Renal cortical epithelial cell (primary cell): ENCODE measurements at regions not wholly inside any gene's neighbourhood (a gene's known extent, or its start where the extent isn't known, plus 50 kb on each side); places are given as distances from the start of the nearest gene placed in this dataset.

Experiments
- DNase-seq: peaks from one replicate; pipeline ENCODE4 v3.0.0-alpha.2; 2011; ENCODE audit warnings: low read depth

GRCh38 chr1:239732770-239733169, 346.4 kb downstream of the CHRM3 start:
- DNase-seq = no peak

GRCh38 chr1:239733995-239734394, 347.6 kb downstream of the CHRM3 start:
- no peak for DNase-seq

GRCh38 chr1:239735111-239735510, 348.7 kb downstream of the CHRM3 start:
- no peak for DNase-seq

- no peak for DNase-seq
Measured at GRCh38 chr1:239736479-239736878, 350.1 kb downstream of the CHRM3 start.

GRCh38 chr1:239739375-239739774, 352.3 kb upstream of the FMN2 start:
- DNase-seq = no peak

- DNase-seq = no peak
Measured at GRCh38 chr1:239739919-239740318, 351.8 kb upstream of the FMN2 start.

DNA sequence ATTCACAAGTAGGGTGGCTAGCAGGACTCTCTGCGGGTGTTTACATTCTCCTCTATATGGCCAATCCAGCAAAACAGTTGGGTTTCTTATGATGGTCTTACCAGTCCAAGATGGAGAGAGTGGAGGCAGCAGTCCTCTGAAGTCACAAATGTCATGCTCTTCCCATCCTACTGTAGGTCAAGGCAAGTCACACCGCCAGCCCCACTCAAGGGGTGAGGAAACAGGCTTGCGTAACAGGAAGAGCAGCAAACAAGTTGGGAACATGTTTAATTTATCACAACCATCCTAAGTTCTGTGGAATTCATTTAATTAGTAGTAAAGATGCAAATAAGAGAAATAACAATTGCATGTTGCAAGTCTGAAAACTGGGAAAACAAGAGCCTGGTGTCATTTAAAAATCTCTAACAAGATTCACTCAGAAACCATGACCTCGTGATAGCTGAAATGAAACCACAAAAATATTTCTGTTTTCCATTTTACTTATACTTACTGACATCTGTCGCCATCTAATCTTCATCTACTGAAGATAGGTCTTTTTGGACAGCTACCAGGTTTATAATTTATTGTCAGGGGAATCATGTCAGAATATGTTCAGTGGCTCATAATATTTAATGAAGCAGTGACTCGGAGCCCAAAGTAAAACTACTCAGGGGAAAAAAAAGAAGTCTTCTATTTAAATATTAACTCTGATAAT, 349.1 kb upstream of the FMN2 start:
- no peak for DNase-seq

GRCh38 chr1:239744851-239745250, 346.8 kb upstream of the FMN2 start:
- no peak for DNase-seq

GRCh38 chr1:239755107-239755912, 336.4 kb upstream of the FMN2 start:
- no peak for DNase-seq

DNA sequence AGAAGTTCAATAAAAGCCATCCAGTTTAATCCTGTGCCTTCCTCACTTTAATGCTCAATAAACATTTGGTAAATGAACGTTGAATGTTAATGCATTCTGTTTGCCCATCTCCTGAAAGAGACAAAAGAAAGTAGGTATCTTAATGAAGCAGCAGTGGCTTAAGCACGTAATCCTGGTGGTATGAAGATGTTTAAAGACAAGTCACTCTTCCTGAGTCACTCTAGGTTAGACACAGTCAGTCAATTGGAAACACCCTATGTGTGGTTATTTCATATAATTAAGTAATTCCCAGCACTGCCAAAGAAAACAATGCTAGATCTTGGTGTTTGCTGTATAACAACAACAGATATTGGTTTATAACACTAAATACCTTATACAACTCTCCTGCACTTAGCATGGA, 334.0 kb upstream of the FMN2 start:
- DNase-seq = peak; percentile 1

DNA sequence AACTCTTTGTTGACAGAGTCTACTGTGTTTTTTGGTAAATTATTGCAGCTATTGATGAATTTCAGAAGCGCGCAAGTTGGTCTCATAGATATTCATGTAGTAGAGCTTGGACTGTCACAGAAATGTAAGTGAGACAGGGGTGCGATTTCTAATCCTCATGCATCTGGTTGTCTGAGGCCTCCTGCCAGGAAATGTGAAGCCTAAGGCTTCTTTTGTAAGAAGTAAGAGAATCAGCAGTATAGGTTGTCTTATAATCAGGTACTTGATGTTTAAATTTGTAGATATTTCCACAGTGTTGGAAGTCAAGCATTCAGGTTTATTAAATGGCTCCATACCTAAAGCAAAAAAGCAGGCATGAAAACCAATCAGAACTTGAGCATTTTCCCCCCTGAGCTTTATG, 332.9 kb upstream of the FMN2 start:
- DNase-seq = no peak

DNA sequence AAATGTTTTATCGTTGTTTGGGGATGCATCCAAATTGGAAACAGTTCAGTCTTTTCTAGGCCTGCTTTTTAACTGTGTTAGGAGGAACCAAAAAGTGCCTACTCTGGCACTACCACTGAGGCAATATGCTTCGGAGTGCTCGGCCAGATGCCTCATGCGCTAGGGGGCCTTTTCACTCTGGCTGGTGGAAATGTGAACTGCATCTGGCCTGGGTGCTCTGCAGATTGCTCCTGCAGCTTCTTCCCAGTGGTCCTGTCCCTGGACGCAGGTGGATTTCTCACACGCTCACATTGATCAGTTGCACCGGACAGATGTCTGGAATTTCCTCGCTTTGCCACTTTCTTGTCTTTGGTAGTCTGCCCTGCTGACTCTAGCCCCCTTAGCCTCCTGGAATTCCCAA, 330.2 kb upstream of the FMN2 start:
- no peak for DNase-seq

GRCh38 chr1:239763850-239764249, 327.8 kb upstream of the FMN2 start:
- no peak for DNase-seq

GRCh38 chr1:239764546-239764945, 327.1 kb upstream of the FMN2 start:
- DNase-seq = no peak

DNA sequence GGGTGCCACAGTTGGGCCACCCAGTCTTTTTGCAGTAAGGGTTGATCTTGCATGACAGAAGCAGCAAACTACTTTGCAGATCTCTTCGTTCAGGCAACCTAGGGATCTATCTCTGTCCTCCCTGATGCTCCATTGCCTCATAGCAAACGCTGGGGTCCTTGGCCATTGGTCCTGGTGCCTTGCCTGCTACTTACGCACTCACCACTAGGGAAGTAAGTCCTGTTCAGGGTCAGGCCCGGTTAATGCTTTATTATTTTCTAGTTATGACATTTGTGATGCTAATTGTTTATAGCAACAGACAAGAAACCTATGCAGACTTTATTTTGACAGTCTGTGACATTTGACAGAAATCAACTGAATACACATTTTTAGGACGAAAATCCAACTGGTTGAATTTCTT, 326.5 kb upstream of the FMN2 start:
- DNase-seq = no peak

DNA sequence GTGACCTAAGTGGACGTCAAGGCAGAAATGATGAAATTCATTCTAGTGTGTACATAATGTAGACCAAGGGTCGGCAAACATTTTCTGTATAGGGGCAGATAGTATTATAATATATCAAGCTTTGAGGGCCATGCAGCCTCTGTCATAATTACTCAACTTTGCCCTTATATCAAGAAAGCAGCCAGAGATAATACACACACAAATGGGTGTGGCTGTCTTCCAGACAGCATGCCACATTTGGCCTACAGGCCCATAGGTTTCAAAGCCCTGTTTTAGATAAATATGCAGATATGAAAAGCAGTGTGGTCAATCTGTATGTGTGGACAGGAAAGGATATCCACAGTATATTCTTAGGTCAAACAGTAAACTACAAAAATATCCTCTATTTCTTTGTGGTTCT, 320.1 kb upstream of the FMN2 start:
- DNase-seq = no peak

DNA sequence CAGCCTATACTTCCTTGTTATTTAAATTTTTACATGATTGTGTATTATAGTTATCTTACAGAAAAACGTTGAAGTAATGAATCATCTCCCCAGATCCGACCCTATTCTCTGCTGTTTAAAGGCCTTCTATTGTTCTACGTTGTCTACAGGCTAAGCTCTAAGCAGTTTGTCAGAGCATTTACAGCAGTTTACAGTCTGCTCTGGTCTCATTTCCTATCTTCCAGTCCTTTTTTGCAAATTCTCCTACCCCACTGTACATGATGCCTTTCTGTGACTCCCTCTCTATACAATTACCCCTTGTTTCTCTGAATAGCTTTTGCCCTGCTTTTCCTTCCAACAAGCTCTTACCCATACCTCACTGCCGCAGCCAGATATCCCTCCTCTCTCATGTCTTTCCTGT, 319.2 kb upstream of the FMN2 start:
- no peak for DNase-seq

DNA sequence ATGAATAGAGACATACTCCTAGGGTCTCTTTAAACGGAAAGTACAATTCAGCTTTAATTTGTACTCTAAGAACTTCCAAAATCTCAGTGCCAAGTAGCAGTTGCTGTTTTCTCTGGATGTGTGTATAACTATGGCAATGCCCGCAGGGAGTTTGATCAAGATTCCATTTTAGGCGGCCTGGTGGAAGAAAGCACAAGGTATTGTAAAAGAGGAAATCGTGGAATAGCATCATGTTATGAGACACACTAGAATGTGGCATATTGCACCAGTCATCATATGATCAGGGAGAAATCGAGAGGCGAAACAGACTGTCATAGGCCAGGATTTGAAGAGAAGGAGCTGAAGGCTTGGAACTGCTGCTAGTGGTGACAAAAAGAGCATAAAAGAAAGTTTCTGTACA, 316.2 kb upstream of the FMN2 start:
- no peak for DNase-seq

DNA sequence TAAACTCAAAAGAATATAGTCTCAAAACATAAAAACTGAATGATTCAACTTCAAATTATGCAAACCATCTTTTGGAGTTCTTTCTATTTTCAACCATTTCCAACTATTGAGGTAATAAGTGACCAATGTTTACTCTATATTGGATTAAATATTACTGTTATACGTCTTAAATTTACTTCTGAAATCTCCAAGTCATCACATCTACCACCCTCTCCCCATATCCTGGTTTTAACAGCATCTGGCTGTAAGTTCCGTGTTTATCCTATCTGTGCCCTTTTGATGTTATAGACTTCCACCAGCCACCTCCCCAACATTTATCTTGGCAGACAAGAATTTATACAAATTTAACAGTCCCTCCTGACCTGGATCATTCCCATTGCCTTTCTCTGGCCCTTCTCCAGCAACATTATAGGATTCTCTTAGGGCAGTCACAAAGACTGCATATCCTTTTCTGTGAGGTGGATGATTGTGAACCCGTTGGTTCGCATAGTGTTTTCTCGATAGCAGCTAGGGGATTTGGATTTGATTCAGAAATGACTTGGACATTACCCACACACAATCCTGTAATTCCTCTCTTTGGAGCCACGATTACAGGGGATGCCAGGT, 313.4 kb upstream of the FMN2 start:
- no peak for DNase-seq

DNA sequence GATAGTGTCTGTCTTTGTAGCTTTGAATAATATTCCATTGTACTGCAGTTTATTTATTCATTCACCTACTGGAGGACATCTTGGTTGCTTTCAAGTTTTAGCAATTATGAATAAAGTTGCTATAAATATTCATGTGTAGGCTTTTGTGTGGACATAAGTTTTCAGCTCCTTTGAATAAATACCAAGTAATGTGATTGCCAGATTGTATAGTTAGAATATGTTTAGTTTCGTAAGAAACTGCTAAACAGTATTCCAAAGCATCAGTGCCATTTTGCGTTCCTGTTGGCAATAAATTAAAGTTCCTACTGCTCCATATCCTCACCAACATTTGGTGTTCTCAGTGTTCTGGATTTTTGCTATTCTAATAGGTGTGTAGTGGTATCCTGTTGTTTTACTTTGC, 311.7 kb upstream of the FMN2 start:
- DNase-seq = no peak

DNA sequence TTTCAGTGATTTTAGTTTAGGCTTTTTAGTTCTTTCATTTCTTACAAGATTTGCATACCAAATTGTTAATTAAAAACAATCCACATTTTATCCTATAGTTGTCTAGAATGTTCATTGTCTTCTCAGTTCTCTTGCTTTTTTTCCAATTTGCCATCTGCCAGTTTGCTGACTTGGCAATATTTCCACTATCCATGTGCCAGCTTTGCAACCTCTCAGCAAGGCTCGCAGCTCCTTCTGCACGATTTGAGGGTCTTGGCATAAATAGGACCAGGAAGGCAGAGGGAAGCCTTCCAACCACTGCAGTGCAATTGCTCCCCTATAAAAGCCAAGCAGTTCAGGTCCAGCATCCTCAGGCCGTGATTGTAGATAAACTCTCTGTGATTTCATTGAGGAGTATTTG, 306.8 kb upstream of the FMN2 start:
- DNase-seq = no peak

GRCh38 chr1:239785576-239785975, 306.1 kb upstream of the FMN2 start:
- no peak for DNase-seq

GRCh38 chr1:239786464-239786863, 305.2 kb upstream of the FMN2 start:
- DNase-seq = no peak
